ENCODE measurements at regions not wholly inside any gene's neighbourhood (a gene's known extent, or its start where the extent isn't known, plus 50 kb on each side); places are given as distances from the start of the nearest gene placed in this dataset.

GRCh38 chr6:103002282-103002681, 1608.8 kb downstream of the GRIK2 start:
- TF ChIP-seq CTCF (IDR thresholded peaks at IDR 0.05) (no peak), EP300 (IDR thresholded peaks at IDR 0.05) (no peak), POLR2A (IDR thresholded peaks at IDR 0.05) (no peak)
- 62 to 70% methylated on average over 3 of the region's 3 CpGs for WGBS, 2 donors

GRCh38 chr6:103001724-103002123, 1608.2 kb downstream of the GRIK2 start:
- no peak for DNase-seq (ENCODE audit: low spot score in 2 of 2)
- H3K36me3 ChIP-seq, result no peaks in the 10 kb centered on the region
- TF ChIP-seq POLR2A (IDR thresholded peaks at IDR 0.05) (no peak), EP300 (IDR thresholded peaks at IDR 0.05) (no peak), CTCF (IDR thresholded peaks at IDR 0.05) (no peak)
- no peak overlapping the region for H3K4me3 ChIP-seq
- H3K4me1 ChIP-seq, result no peaks in the 10 kb centered on the region
- H3K27ac ChIP-seq, result no peak overlapping the region
- WGBS, 2 donors, result 50 to 52% methylated on average over 1 of the region's 1 CpG
- H3K27me3 ChIP-seq, result no peaks in the 10 kb centered on the region
- no peaks in the 10 kb centered on the region for H3K9me3 ChIP-seq

More at GRCh38 chr6:103002282-103002681, 1608.8 kb downstream of the GRIK2 start:
- no peaks in the 10 kb centered on the region for H3K27me3 ChIP-seq
- no peaks in the 10 kb centered on the region for H3K4me1 ChIP-seq
- DNase-seq (ENCODE audit: low spot score in 2 of 2), result no peak
- H3K27ac ChIP-seq, result no peak overlapping the region
- H3K9me3 ChIP-seq, result peaks cover 0 to 4% (median 0%) of the 10 kb centered on the region in 4 donors
- H3K36me3 ChIP-seq, result no peaks in the 10 kb centered on the region
- no peak overlapping the region for H3K4me3 ChIP-seq

GRCh38 chr6:103000688-103001087, 1607.2 kb downstream of the GRIK2 start:
- no peak for TF ChIP-seq EP300 (IDR thresholded peaks at IDR 0.05)
- H3K27me3 ChIP-seq, result no peaks in the 10 kb centered on the region
- H3K4me1 ChIP-seq, result no peaks in the 10 kb centered on the region
- WGBS, 2 donors, result 41 to 49% methylated on average over 8 of the region's 8 CpGs
- H3K27ac ChIP-seq, result no peak overlapping the region
- no peaks in the 10 kb centered on the region for H3K36me3 ChIP-seq
- DNase-seq (ENCODE audit: low spot score in 2 of 2), result no peak
- H3K4me3 ChIP-seq, result no peak overlapping the region
- no peaks in the 10 kb centered on the region for H3K9me3 ChIP-seq

- Histone ChIP-seq H3K4me3 (no peak overlapping the region), H3K4me1 (no peaks in the 10 kb centered on the region), H3K27me3 (no peaks in the 10 kb centered on the region), H3K9me3 (no peaks in the 10 kb centered on the region), H3K36me3 (no peaks in the 10 kb centered on the region), H3K27ac (no peak overlapping the region)
- no peak for DNase-seq (ENCODE audit: low spot score in 2 of 2)
- TF ChIP-seq POLR2A (IDR thresholded peaks at IDR 0.05), result no peak
- no peak for TF ChIP-seq CTCF (IDR thresholded peaks at IDR 0.05)
- TF ChIP-seq EP300 (IDR thresholded peaks at IDR 0.05), result no peak
These were observed 1602.0 kb downstream of the GRIK2 start for GRCh38 chr6:102995491-102995890.

- no peak for TF ChIP-seq EP300 (IDR thresholded peaks at IDR 0.05)
- no peak for TF ChIP-seq CTCF (IDR thresholded peaks at IDR 0.05)
- TF ChIP-seq POLR2A (IDR thresholded peaks at IDR 0.05), result no peak
- 81 to 91% methylated on average over 1 of the region's 1 CpG for WGBS, 2 donors
These were observed 1601.4 kb downstream of the GRIK2 start for GRCh38 chr6:102994866-102995265.

GRCh38 chr6:102986086-102986485, 1592.6 kb downstream of the GRIK2 start:
- H3K27ac ChIP-seq, result no peak overlapping the region

More at GRCh38 chr6:102994866-102995265, 1601.4 kb downstream of the GRIK2 start:
- no peak for DNase-seq (ENCODE audit: low spot score in 2 of 2)
- no peaks in the 10 kb centered on the region for H3K27me3 ChIP-seq
- H3K4me1 ChIP-seq, result no peaks in the 10 kb centered on the region
- H3K9me3 ChIP-seq, result no peaks in the 10 kb centered on the region
- H3K27ac ChIP-seq, result no peak overlapping the region
- H3K36me3 ChIP-seq, result no peaks in the 10 kb centered on the region
- H3K4me3 ChIP-seq, result no peak overlapping the region

More at GRCh38 chr6:102986086-102986485, 1592.6 kb downstream of the GRIK2 start:
- Histone ChIP-seq H3K36me3 (no peaks in the 10 kb centered on the region), H3K27me3 (no peaks in the 10 kb centered on the region), H3K9me3 (no peaks in the 10 kb centered on the region), H3K4me1 (no peaks in the 10 kb centered on the region), H3K4me3 (no peak overlapping the region)
- no peak for TF ChIP-seq CTCF (IDR thresholded peaks at IDR 0.05)
- no peak for TF ChIP-seq EP300 (IDR thresholded peaks at IDR 0.05)
- TF ChIP-seq POLR2A (IDR thresholded peaks at IDR 0.05), result no peak
- DNase-seq (ENCODE audit: low spot score in 2 of 2), result no peak

Data from tibial nerve (tissue), 4 donors.